ENCODE measurements at regions not wholly inside any gene's neighbourhood (a gene's known extent, or its start where the extent isn't known, plus 50 kb on each side); places are given as distances from the start of the nearest gene placed in this dataset.

GRCh38 chr18:53749766-53750165 lies 474.7 kb downstream of the MBD2 start:
- intact Hi-C loops (cut with DNase I): no loop called here
- TF ChIP-seq POLR2A (IDR thresholded peaks at IDR 0.05): no peak
- TF ChIP-seq, protein P1, sequence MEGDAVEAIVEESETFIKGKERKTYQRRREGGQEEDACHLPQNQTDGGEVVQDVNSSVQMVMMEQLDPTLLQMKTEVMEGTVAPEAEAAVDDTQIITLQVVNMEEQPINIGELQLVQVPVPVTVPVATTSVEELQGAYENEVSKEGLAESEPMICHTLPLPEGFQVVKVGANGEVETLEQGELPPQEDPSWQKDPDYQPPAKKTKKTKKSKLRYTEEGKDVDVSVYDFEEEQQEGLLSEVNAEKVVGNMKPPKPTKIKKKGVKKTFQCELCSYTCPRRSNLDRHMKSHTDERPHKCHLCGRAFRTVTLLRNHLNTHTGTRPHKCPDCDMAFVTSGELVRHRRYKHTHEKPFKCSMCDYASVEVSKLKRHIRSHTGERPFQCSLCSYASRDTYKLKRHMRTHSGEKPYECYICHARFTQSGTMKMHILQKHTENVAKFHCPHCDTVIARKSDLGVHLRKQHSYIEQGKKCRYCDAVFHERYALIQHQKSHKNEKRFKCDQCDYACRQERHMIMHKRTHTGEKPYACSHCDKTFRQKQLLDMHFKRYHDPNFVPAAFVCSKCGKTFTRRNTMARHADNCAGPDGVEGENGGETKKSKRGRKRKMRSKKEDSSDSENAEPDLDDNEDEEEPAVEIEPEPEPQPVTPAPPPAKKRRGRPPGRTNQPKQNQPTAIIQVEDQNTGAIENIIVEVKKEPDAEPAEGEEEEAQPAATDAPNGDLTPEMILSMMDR (IDR thresholded peaks at IDR 0.05): no peak
- no peak overlapping the region for H3K27ac ChIP-seq
- no peaks in the 10 kb centered on the region for H3K27me3 ChIP-seq
- no peak overlapping the region for H3K4me3 ChIP-seq (replicated peaks in 1 of 3)
- H3K4me1 ChIP-seq: no peaks in the 10 kb centered on the region
- no peaks in the 10 kb centered on the region for H3K9me3 ChIP-seq
- no peaks in the 10 kb centered on the region for H3K36me3 ChIP-seq
- 88 to 91% methylated on average over 5 of the region's 5 CpGs for WGBS, 2 donors
- no peak for DNase-seq

DNA sequence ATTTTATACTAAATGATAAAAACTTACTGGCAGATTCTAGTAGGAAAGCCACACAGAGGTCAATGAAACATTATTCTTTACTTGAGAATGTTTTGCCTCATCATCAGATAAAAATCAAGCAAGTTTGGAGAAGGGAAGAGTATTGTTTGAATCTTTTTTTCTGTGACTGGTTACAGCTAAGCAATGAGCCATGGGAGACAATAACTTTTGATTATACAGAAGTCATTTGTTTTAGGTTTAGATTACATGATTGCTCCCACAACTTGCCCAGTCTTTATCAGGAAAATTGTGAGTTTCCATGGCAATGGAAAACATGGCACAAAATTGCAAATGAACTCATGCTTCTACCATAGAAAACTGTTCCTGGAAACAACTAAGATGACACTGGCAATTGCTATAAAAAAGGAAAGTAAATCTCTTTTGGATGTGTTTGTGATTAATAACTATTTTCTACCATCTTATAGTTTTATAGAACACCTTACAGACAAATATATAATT lies 476.8 kb downstream of the MBD2 start:
- H3K4me1 ChIP-seq: no peaks in the 10 kb centered on the region
- H3K27me3 ChIP-seq: no peaks in the 10 kb centered on the region
- TF ChIP-seq, protein P1 (IDR thresholded peaks at IDR 0.05): no peak
- no peak for TF ChIP-seq POLR2A (IDR thresholded peaks at IDR 0.05)
- no peaks in the 10 kb centered on the region for H3K9me3 ChIP-seq
- no peak for DNase-seq
- no peak overlapping the region for H3K27ac ChIP-seq
- H3K36me3 ChIP-seq: no peaks in the 10 kb centered on the region
- H3K4me3 ChIP-seq (replicated peaks in 1 of 3): no peak overlapping the region
- intact Hi-C loops (cut with DNase I): no loop called here

DNA sequence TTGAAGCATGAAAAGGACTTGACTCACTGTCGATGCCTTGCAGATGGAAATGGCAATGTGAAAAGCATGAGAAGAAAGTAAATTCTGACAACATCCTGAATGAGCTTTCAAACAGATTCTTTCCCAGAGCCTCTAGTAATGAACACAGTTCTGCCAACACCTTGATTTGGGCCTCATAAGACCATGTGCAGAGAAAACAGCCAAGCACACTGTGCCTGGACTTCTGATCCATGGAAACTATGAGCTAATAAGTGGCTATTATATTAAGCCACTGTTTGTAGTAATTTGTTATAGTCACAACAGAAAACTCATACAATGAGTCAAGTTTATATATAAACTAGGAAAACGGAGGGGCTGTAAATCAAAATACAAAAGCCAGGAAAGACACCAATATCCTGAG lies 477.3 kb downstream of the MBD2 start:
- WGBS, 2 donors: 67 to 70% methylated on average over 2 of the region's 2 CpGs
- TF ChIP-seq POLR2A (IDR thresholded peaks at IDR 0.05): no peak
- TF ChIP-seq, protein P1 (IDR thresholded peaks at IDR 0.05): no peak
- intact Hi-C loops (cut with DNase I): no loop called here

DNA sequence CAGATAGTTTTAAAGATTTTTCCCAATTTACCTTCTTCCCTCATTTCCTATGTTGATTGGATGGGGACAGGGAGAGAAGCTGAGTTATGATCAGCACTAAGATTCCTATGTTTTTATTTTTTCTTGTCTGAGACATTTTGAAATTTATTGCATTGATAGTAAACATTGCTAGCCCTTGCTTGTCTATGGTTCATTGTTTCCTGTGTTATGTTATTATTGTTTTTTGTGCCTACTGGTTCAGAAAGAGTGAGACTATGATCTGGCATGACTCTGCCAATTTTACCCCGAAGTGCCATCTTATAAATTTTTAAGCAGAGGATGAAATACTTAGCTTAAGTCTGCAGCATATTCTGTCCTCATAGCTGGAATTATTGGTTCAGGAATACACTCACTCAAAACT lies 478.5 kb downstream of the MBD2 start:
- intact Hi-C loops (cut with DNase I): no loop called here
- no peaks in the 10 kb centered on the region for H3K4me1 ChIP-seq
- WGBS, 2 donors: 50 to 89% methylated on average over 1 of the region's 1 CpG
- no peak for DNase-seq
- no peaks in the 10 kb centered on the region for H3K27me3 ChIP-seq
- H3K27ac ChIP-seq: no peak overlapping the region
- H3K9me3 ChIP-seq: no peaks in the 10 kb centered on the region
- H3K4me3 ChIP-seq (replicated peaks in 1 of 3): no peak overlapping the region
- H3K36me3 ChIP-seq: no peaks in the 10 kb centered on the region
- TF ChIP-seq, protein P1 (IDR thresholded peaks at IDR 0.05): no peak
- TF ChIP-seq POLR2A (IDR thresholded peaks at IDR 0.05): no peak

More for the DNA sequence above, 477.3 kb downstream of the MBD2 start:
- H3K27ac ChIP-seq: no peak overlapping the region
- H3K36me3 ChIP-seq: no peaks in the 10 kb centered on the region
- no peak overlapping the region for H3K4me3 ChIP-seq (replicated peaks in 1 of 3)
- no peaks in the 10 kb centered on the region for H3K9me3 ChIP-seq
- DNase-seq: no peak
- no peaks in the 10 kb centered on the region for H3K4me1 ChIP-seq
- no peaks in the 10 kb centered on the region for H3K27me3 ChIP-seq

- DNase-seq: no peak
- no peaks in the 10 kb centered on the region for H3K4me1 ChIP-seq
- no peak for TF ChIP-seq POLR2A (IDR thresholded peaks at IDR 0.05)
- TF ChIP-seq, protein P1 (IDR thresholded peaks at IDR 0.05): no peak
- H3K36me3 ChIP-seq: no peaks in the 10 kb centered on the region
- no peaks in the 10 kb centered on the region for H3K27me3 ChIP-seq
- 32 to 39% methylated on average over 5 of the region's 5 CpGs for WGBS, 2 donors
- intact Hi-C loops (cut with DNase I): no loop called here
- H3K27ac ChIP-seq: no peak overlapping the region
- H3K4me3 ChIP-seq (replicated peaks in 1 of 3): no peak overlapping the region
- H3K9me3 ChIP-seq: no peaks in the 10 kb centered on the region
These were observed 479.1 kb downstream of the MBD2 start for GRCh38 chr18:53745224-53745967.

Measured in thyroid gland (tissue), 4 donors.